Upper lobe of right lung (tissue), 1 donor: ENCODE measurements at regions not wholly inside any gene's neighbourhood (a gene's known extent, or its start where the extent isn't known, plus 50 kb on each side); places are given as distances from the start of the nearest gene placed in this dataset.

Experiments used
- ATAC-seq: fragments of 200-7000 bp; cut with Tn5 transposase; one replicate; pipeline ENCODE4 v1.9.1; 2020; ENCODE audit warnings: mild to moderate bottlenecking, moderate library complexity
- DNase-seq: peaks from one replicate; pipeline ENCODE4 v3.0.0-alpha.2; 2020
- H3K27ac ChIP-seq: fragments of 200-600 bp; one replicate; pipeline ENCODE4 v1.8.0; 2022
- H3K27me3 ChIP-seq: fragments of 200-600 bp; one replicate; pipeline ENCODE4 v1.8.0; 2022; ENCODE audit warnings: mild to moderate bottlenecking
- H3K36me3 ChIP-seq: fragments of 200-600 bp; one replicate; pipeline ENCODE4 v1.8.0; 2022
- H3K4me1 ChIP-seq: fragments of 200-600 bp; one replicate; pipeline ENCODE4 v1.8.0; 2022
- H3K4me3 ChIP-seq: fragments of 200-600 bp; one replicate; pipeline ENCODE4 v1.8.0; 2022; ENCODE audit warnings: mild to moderate bottlenecking
- H3K9me3 ChIP-seq: fragments of 200-600 bp; one replicate; pipeline ENCODE4 v1.8.0; 2022
- intact Hi-C: fragments of 100-400 bp; cut with DNase I; formaldehyde crosslinking; loops from one replicate; pipeline ENCODE4 v1.11.0; 2022
- TF ChIP-seq, protein P1 (sequence below): fragments of 200-600 bp; IDR thresholded peaks from one replicate; pipeline ENCODE4 v1.8.0; 2022; ENCODE audit warnings: antibody characterized with exemption
- donor health status: DM: no; HTN: yes; CAD: no; lungs with severe emphysema.

DNA sequence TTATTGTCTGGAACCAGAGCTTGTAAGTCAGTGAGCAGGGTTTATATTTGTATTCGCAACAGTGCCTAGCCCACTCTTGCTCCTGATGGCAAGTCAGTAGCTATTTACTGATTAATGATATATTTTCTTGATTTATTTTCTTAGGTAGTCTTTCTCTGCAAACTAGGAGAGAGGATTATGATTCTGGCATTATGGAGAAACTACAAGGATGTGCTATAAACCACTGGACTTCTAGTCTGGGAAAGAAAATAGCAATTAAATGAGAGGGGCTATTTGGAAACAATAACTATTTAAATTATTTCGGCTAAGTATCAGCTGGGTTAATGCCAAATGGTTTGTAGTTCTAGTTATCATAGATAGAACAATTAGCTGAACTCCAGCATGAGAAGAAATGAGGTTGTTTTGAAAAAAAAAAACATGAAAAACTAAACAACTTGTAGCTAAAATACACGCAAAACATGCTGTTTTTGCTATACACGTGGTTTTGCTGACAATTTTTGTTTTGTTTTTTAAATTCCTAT, 304.9 kb upstream of the TCF21 start:
- Histone ChIP-seq H3K9me3 (no peaks in the 10 kb centered on the region), H3K36me3 (no peaks in the 10 kb centered on the region), H3K27me3 (no peaks in the 10 kb centered on the region), H3K4me3 (no peak overlapping the region), H3K27ac (no peak overlapping the region), H3K4me1 (no peaks in the 10 kb centered on the region)
- no peak for ATAC-seq
- no peak for DNase-seq
- intact Hi-C loops: no loop called here
- TF ChIP-seq, protein P1, sequence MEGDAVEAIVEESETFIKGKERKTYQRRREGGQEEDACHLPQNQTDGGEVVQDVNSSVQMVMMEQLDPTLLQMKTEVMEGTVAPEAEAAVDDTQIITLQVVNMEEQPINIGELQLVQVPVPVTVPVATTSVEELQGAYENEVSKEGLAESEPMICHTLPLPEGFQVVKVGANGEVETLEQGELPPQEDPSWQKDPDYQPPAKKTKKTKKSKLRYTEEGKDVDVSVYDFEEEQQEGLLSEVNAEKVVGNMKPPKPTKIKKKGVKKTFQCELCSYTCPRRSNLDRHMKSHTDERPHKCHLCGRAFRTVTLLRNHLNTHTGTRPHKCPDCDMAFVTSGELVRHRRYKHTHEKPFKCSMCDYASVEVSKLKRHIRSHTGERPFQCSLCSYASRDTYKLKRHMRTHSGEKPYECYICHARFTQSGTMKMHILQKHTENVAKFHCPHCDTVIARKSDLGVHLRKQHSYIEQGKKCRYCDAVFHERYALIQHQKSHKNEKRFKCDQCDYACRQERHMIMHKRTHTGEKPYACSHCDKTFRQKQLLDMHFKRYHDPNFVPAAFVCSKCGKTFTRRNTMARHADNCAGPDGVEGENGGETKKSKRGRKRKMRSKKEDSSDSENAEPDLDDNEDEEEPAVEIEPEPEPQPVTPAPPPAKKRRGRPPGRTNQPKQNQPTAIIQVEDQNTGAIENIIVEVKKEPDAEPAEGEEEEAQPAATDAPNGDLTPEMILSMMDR: no peak

GRCh38 chr6:133584823-133585222, 304.1 kb upstream of the TCF21 start:
- no peak overlapping the region for H3K4me3 ChIP-seq
- no peaks in the 10 kb centered on the region for H3K27me3 ChIP-seq
- no peaks in the 10 kb centered on the region for H3K9me3 ChIP-seq
- H3K36me3 ChIP-seq: no peaks in the 10 kb centered on the region
- DNase-seq (no peak), ATAC-seq (no peak)
- TF ChIP-seq, protein P1: no peak
- no peak overlapping the region for H3K27ac ChIP-seq
- H3K4me1 ChIP-seq: no peaks in the 10 kb centered on the region
- intact Hi-C loops: no loop called here

- intact Hi-C loops: no loop called here
- H3K36me3 ChIP-seq: no peaks in the 10 kb centered on the region
- no peaks in the 10 kb centered on the region for H3K4me1 ChIP-seq
- no peaks in the 10 kb centered on the region for H3K9me3 ChIP-seq
- H3K27me3 ChIP-seq: no peaks in the 10 kb centered on the region
- DNase-seq (no peak), ATAC-seq (no peak)
- no peak overlapping the region for H3K4me3 ChIP-seq
- TF ChIP-seq, protein P1: no peak
- no peak overlapping the region for H3K27ac ChIP-seq
Measured at GRCh38 chr6:133585978-133586377, 302.9 kb upstream of the TCF21 start.

DNA sequence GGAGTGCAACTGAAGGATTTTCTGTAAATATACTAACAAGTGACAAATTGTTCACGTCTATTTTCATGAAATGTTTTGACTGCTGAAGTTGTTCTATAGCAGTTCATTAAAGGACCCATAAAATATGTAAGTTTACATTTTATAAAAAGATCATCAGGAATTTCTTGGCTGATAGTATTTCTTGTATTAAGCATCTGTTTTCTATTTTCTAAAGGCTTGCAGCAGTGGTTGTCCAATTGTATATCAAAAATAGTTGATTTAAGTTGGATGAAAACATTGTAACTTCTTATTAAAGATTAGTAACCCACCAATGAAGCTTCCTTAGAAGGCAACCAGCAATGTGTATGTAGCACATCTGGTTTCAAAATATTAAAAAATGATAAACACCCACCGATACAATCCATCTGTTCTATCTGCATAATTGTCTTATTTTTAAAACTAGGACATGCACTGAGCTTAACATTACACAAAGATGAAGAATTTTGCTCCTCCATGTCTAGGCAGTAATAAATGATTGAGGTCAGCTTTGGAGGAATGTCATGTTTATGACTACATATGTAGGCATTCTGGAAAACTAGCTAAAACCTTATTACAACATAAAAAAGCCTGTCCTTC, 301.3 kb upstream of the TCF21 start:
- TF ChIP-seq, protein P1: no peak
- intact Hi-C loops: no loop called here
- no peaks in the 10 kb centered on the region for H3K36me3 ChIP-seq
- DNase-seq (no peak), ATAC-seq (no peak)
- H3K27ac ChIP-seq: no peak overlapping the region
- no peaks in the 10 kb centered on the region for H3K9me3 ChIP-seq
- H3K4me1 ChIP-seq: no peaks in the 10 kb centered on the region
- no peak overlapping the region for H3K4me3 ChIP-seq
- H3K27me3 ChIP-seq: no peaks in the 10 kb centered on the region

GRCh38 chr6:133590196-133590595, 298.7 kb upstream of the TCF21 start:
- ATAC-seq (no peak), DNase-seq (no peak)
- no peaks in the 10 kb centered on the region for H3K4me1 ChIP-seq
- H3K27me3 ChIP-seq: no peaks in the 10 kb centered on the region
- no peak overlapping the region for H3K27ac ChIP-seq
- H3K36me3 ChIP-seq: no peaks in the 10 kb centered on the region
- TF ChIP-seq, protein P1: no peak
- H3K9me3 ChIP-seq: no peaks in the 10 kb centered on the region
- no peak overlapping the region for H3K4me3 ChIP-seq
- intact Hi-C loops: no loop called here

GRCh38 chr6:133590814-133591213, 298.1 kb upstream of the TCF21 start:
- intact Hi-C loops: no loop called here
- H3K9me3 ChIP-seq: no peaks in the 10 kb centered on the region
- no peak overlapping the region for H3K4me3 ChIP-seq
- no peaks in the 10 kb centered on the region for H3K36me3 ChIP-seq
- no peak overlapping the region for H3K27ac ChIP-seq
- H3K27me3 ChIP-seq: no peaks in the 10 kb centered on the region
- no peaks in the 10 kb centered on the region for H3K4me1 ChIP-seq
- ATAC-seq (no peak), DNase-seq (no peak)
- TF ChIP-seq, protein P1: no peak
